ENCODE measurements at regions not wholly inside any gene's neighbourhood (a gene's known extent, or its start where the extent isn't known, plus 50 kb on each side); places are given as distances from the start of the nearest gene placed in this dataset.

DNA sequence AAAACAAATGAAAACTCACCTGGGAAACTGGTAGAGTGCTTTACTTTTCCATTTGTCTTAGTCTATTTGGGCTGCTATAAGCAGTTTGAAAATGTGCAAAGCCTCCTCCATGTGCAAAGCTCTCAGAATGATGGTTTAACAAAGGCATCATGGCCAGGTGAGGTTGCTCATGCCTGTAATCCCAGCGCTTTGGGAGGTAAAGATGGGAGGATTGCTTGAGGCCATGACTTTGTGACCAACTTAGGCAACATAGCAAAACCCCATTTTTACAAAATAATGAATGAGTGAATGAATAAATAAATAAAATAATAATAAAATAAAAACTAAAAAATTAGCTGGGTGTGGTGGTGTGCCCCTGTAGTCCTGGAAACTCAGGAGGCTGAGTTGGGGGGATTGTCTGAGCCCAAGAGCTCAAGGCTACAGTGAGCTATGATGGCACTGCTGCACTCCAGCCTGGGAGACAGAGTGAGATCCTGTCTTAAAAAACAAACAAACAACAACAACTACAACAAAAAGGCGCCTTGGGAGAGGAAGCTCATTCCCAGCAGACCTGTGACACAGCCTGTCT is 71.8 kb downstream of the MYCN start:
- ATAC-seq (ENCODE audit: low read depth): no peak
- Mint-ChIP-seq H3K36me3 (no peaks in the 10 kb centered on the region), H3K4me1 (peaks cover 4% of the 10 kb centered on the region), H3K27me3 (peaks cover 23% of the 10 kb centered on the region), H3K27ac (no peak overlapping the region), H3K4me3 (no peak overlapping the region), H3K9me3 (no peaks in the 10 kb centered on the region)
- no peak for DNase-seq
- POLR2A ChIA-PET: no interaction called here

DNA sequence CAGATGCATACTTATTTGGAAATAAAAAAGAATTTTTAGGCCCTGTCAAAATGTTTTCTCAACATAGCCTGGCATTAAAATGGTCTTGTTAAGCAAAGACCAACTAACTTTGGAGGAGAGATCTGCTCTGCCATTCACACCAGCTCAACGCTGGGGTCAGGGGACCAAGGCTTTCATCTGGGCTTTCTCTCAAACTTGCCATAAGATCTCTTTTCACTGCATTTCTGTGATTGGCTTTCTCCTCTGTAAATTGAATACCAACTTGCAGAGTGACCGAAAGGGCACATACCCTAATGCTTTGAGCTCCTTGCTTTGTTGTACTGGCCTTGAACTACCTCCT is 71.2 kb downstream of the MYCN start:
- H3K27me3 Mint-ChIP-seq: peaks cover 23% of the 10 kb centered on the region
- ATAC-seq (ENCODE audit: low read depth) (no peak), DNase-seq (no peak)
- no peak overlapping the region for H3K27ac Mint-ChIP-seq
- peaks cover 4% of the 10 kb centered on the region for H3K4me1 Mint-ChIP-seq
- no peaks in the 10 kb centered on the region for H3K36me3 Mint-ChIP-seq
- POLR2A ChIA-PET: no interaction called here
- H3K9me3 Mint-ChIP-seq: no peaks in the 10 kb centered on the region
- no peak overlapping the region for H3K4me3 Mint-ChIP-seq

GRCh38 chr2:16010951-16011620 is 70.7 kb downstream of the MYCN start:
- peaks cover 25% of the 10 kb centered on the region for H3K27me3 Mint-ChIP-seq

GRCh38 chr2:16010011-16010410 is 69.7 kb downstream of the MYCN start:
- DNase-seq (no peak), ATAC-seq (ENCODE audit: low read depth) (no peak)
- no peak overlapping the region for H3K27ac Mint-ChIP-seq
- peaks cover 4% of the 10 kb centered on the region for H3K4me1 Mint-ChIP-seq
- H3K27me3 Mint-ChIP-seq: peaks cover 25% of the 10 kb centered on the region
- POLR2A ChIA-PET: no interaction called here
- H3K36me3 Mint-ChIP-seq: no peaks in the 10 kb centered on the region
- H3K9me3 Mint-ChIP-seq: no peaks in the 10 kb centered on the region
- H3K4me3 Mint-ChIP-seq: no peak overlapping the region

More at GRCh38 chr2:16010951-16011620, 70.7 kb downstream of the MYCN start:
- POLR2A ChIA-PET: no interaction called here
- DNase-seq: no peak
- ATAC-seq (ENCODE audit: low read depth): no peak
- Mint-ChIP-seq H3K4me1 (peaks cover 4% of the 10 kb centered on the region), H3K27ac (no peak overlapping the region), H3K4me3 (no peak overlapping the region), H3K9me3 (no peaks in the 10 kb centered on the region), H3K36me3 (no peaks in the 10 kb centered on the region)

DNA sequence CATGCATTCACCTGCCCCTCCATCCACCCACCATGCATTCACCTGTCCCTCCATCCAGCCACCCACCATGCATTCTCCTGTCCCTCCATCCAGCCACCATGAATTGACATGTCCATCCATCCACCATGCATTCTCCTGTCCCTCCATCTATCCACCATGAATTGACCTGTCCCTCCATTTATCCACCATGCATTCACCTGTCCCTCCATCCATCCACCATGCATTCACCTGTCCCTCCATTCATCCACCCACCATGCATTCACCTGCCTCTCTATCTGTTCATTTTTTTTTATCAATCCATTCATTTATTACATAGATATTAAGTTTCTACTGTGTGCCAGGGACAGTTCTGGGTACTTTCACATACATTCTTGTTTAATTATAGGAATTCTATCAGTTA is 69.2 kb downstream of the MYCN start:
- POLR2A ChIA-PET: no interaction called here
- ATAC-seq (ENCODE audit: low read depth) (no peak), DNase-seq (no peak)
- H3K27me3 Mint-ChIP-seq: peaks cover 21% of the 10 kb centered on the region
- H3K27ac Mint-ChIP-seq: no peak overlapping the region
- H3K4me1 Mint-ChIP-seq: peaks cover 4% of the 10 kb centered on the region
- H3K9me3 Mint-ChIP-seq: no peaks in the 10 kb centered on the region
- no peak overlapping the region for H3K4me3 Mint-ChIP-seq
- H3K36me3 Mint-ChIP-seq: no peaks in the 10 kb centered on the region

DNA sequence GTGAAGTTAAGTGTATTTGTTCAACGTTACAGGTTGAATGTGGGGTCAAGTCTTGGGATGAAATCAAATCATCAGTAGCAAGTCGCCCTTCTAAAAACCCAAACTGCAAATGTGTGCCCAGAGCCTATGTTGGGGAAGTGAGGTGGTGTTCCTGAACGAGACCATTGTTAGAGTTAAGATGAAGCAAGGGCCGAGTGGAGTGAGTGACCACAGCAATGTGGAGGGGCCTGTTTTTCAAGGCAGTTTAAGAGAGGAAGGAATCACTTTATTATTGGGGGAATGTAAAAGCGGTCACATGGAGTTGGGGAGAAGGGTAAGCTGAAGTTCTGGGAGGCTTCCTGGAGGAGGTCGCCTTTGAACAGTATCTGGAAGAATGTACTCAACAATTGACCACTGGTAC is 68.5 kb downstream of the MYCN start:
- no peak overlapping the region for H3K27ac Mint-ChIP-seq
- H3K4me1 Mint-ChIP-seq: peaks cover 4% of the 10 kb centered on the region
- POLR2A ChIA-PET: no interaction called here
- H3K36me3 Mint-ChIP-seq: no peaks in the 10 kb centered on the region
- no peaks in the 10 kb centered on the region for H3K9me3 Mint-ChIP-seq
- no peak for ATAC-seq (ENCODE audit: low read depth)
- peaks cover 14% of the 10 kb centered on the region for H3K27me3 Mint-ChIP-seq
- H3K4me3 Mint-ChIP-seq: no peak overlapping the region
- DNase-seq: no peak

DNA sequence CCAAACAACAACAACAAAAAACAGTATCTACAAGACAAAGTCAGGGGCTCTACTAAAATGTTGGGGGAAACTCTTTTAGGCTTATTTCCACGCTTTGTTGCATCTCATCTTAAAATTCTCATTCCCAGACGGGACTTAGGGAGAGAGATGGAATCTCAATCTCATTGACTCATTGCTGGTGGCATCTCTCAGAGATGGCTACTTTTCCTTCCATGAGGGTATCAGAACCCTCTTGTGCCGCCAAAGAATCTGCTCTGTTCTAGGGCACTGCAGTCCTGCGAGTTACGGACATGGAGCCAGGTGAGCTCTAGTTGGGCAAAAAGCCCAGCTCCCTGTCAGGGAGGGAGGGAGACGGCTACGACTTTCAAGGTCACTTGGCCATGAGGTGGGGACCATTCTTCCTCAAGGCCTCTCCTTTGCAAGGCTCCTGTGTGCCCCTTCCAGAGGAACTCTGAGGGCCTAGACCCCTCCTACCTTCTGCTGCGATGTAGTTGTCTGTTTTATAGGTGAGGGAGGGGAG is 68.0 kb downstream of the MYCN start:
- POLR2A ChIA-PET: no interaction called here
- DNase-seq (no peak), ATAC-seq (ENCODE audit: low read depth) (no peak)

GRCh38 chr2:16007167-16007934 is 67.0 kb downstream of the MYCN start:
- Mint-ChIP-seq H3K27ac (no peak overlapping the region), H3K4me3 (no peak overlapping the region), H3K27me3 (peaks cover 3% of the 10 kb centered on the region), H3K36me3 (no peaks in the 10 kb centered on the region), H3K4me1 (no peaks in the 10 kb centered on the region), H3K9me3 (no peaks in the 10 kb centered on the region)
- DNase-seq: no peak
- POLR2A ChIA-PET: no interaction called here
- ATAC-seq (ENCODE audit: low read depth): no peak

More for the DNA sequence above, 68.0 kb downstream of the MYCN start:
- Mint-ChIP-seq H3K36me3 (no peaks in the 10 kb centered on the region), H3K4me1 (peaks cover under 1% of the 10 kb centered on the region), H3K4me3 (no peak overlapping the region), H3K9me3 (no peaks in the 10 kb centered on the region), H3K27me3 (peaks cover 10% of the 10 kb centered on the region), H3K27ac (no peak overlapping the region)

GRCh38 chr2:16006537-16007166 is 66.3 kb downstream of the MYCN start:
- H3K9me3 Mint-ChIP-seq: no peaks in the 10 kb centered on the region
- POLR2A ChIA-PET: no interaction called here
- H3K4me1 Mint-ChIP-seq: no peaks in the 10 kb centered on the region
- no peak overlapping the region for H3K4me3 Mint-ChIP-seq
- no peaks in the 10 kb centered on the region for H3K36me3 Mint-ChIP-seq
- DNase-seq (no peak), ATAC-seq (ENCODE audit: low read depth) (no peak)
- H3K27ac Mint-ChIP-seq: peak overlapping the region; percentile 37
- H3K27me3 Mint-ChIP-seq: peaks cover 2% of the 10 kb centered on the region

- H3K36me3 Mint-ChIP-seq: no peaks in the 10 kb centered on the region
- ATAC-seq (ENCODE audit: low read depth) (no peak), DNase-seq (no peak)
- peak overlapping the region; percentile 37 for H3K27ac Mint-ChIP-seq
- no peak overlapping the region for H3K4me3 Mint-ChIP-seq
- H3K4me1 Mint-ChIP-seq: no peaks in the 10 kb centered on the region
- no peaks in the 10 kb centered on the region for H3K9me3 Mint-ChIP-seq
- peaks cover 2% of the 10 kb centered on the region for H3K27me3 Mint-ChIP-seq
- POLR2A ChIA-PET: no interaction called here
These were observed 65.6 kb downstream of the MYCN start for GRCh38 chr2:16005816-16006536.

DNA sequence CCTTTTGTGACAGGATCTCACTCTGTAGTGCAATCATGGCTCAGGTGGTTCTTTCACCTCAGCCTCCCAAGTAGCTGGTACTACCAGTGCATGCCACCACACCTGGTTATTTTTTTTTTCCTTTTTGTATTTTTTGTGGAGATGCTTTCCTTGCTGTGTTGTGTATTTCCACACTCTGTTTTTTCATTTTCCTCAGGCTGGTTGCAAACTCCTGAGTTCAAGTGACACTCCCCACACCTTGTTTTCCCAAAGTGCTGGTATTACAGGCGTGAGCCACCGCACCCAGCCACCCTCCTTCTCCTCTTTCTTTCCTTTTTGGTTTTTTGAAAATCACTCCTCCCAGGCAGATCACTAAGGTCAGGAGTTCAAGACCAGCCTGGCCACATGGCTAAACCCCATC is 65.0 kb downstream of the MYCN start:
- Mint-ChIP-seq H3K4me1 (no peaks in the 10 kb centered on the region), H3K9me3 (no peaks in the 10 kb centered on the region), H3K27ac (no peak overlapping the region), H3K4me3 (no peak overlapping the region), H3K36me3 (no peaks in the 10 kb centered on the region), H3K27me3 (peaks cover 2% of the 10 kb centered on the region)
- POLR2A ChIA-PET: no interaction called here
- DNase-seq (no peak), ATAC-seq (ENCODE audit: low read depth) (no peak)

- Mint-ChIP-seq H3K9me3 (no peaks in the 10 kb centered on the region), H3K27ac (no peak overlapping the region), H3K27me3 (peaks cover 5% of the 10 kb centered on the region), H3K36me3 (no peaks in the 10 kb centered on the region), H3K4me3 (no peak overlapping the region), H3K4me1 (no peaks in the 10 kb centered on the region)
- POLR2A ChIA-PET: no interaction called here
- ATAC-seq (ENCODE audit: low read depth): no peak
- no peak for DNase-seq
These were observed 63.5 kb downstream of the MYCN start for GRCh38 chr2:16003809-16004208.

DNA sequence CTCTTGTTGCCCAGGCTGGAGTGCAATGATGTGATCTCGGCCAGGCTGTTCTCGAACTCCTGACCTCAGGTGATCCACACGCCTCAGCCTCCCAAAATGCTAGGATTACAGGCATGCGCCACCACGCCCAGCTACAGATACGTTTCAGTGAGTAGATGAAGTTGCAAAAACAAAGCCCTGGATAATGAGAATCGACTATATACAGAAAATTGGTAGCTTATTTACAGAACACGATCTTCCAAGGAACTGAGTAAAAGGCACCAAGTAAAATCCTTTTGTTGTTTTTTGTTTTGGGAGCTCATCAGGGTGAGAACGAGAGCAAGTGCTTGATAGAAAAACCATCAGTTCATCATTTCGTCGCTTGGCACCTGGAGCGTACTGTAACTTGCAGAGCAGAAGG is 62.8 kb downstream of the MYCN start:
- no peaks in the 10 kb centered on the region for H3K9me3 Mint-ChIP-seq
- H3K27me3 Mint-ChIP-seq: peaks cover 5% of the 10 kb centered on the region
- no peaks in the 10 kb centered on the region for H3K4me1 Mint-ChIP-seq
- H3K27ac Mint-ChIP-seq: no peak overlapping the region
- ATAC-seq (ENCODE audit: low read depth): no peak
- DNase-seq: no peak
- no peak overlapping the region for H3K4me3 Mint-ChIP-seq
- POLR2A ChIA-PET: no interaction called here
- no peaks in the 10 kb centered on the region for H3K36me3 Mint-ChIP-seq

Data from activated naive CD8-positive, alpha-beta T cell treated with anti-CD3 and anti-CD28 coated beads, Interleukin-2, amount 10 ng/mL, durations not matched to agents 7 days and 5 days (primary cell).